Right ventricle myocardium superior (tissue), 1 donor: ENCODE measurements at regions not wholly inside any gene's neighbourhood (a gene's known extent, or its start where the extent isn't known, plus 50 kb on each side); places are given as distances from the start of the nearest gene placed in this dataset.
"Not testable (repeated sequence)": the region's sequence is repeated elsewhere in the genome, so short reads cannot be mapped to it uniquely, and the experiment has no call there.

Experiments used
- ATAC-seq: fragments of 200-7000 bp; cut with Tn5 transposase; one replicate; pipeline ENCODE4 v1.9.1; 2020; ENCODE audit warnings: mild to moderate bottlenecking; ENCODE audit not compliant: poor library complexity
- DNase-seq: peaks from one replicate; pipeline ENCODE4 v3.0.0-alpha.2; 2020
- intact Hi-C: fragments of 100-400 bp; cut with DNase I; formaldehyde crosslinking; loops from one replicate; pipeline ENCODE4 v1.11.2; 2022
- donor health status: DM: no; HTN: yes; CAD: no; lungs with severe emphysema.

GRCh38 chrX:1880884-1881817 is 266.3 kb downstream of the ASMT start:
- intact Hi-C loops, DNase-seq, ATAC-seq: not testable (repeated sequence)

GRCh38 chrX:1883772-1884171 is 268.9 kb downstream of the ASMT start:
- intact Hi-C loops = no loop called here
- DNase-seq (no peak), ATAC-seq (no peak)

- DNase-seq = no peak
- ATAC-seq = no peak
- intact Hi-C loops = no loop called here
Measured at GRCh38 chrX:1884446-1884845, 269.6 kb downstream of the ASMT start.

- no peak for ATAC-seq
- DNase-seq = no peak
- intact Hi-C loops = no loop called here
Measured at GRCh38 chrX:1885116-1885515, 270.3 kb downstream of the ASMT start.

- DNase-seq, intact Hi-C loops, ATAC-seq: not testable (repeated sequence)
Measured at GRCh38 chrX:1888305-1888704, 273.4 kb downstream of the ASMT start.

GRCh38 chrX:1894026-1894294 is 279.1 kb downstream of the ASMT start:
- intact Hi-C loops = no loop called here
- DNase-seq = no peak
- ATAC-seq = no peak

GRCh38 chrX:1894740-1895139 is 279.9 kb downstream of the ASMT start:
- ATAC-seq = no peak
- DNase-seq = no peak
- intact Hi-C loops = no loop called here

- no peak for DNase-seq
- intact Hi-C loops = no loop called here
- ATAC-seq = no peak
Measured at GRCh38 chrX:1895583-1895982, 280.7 kb downstream of the ASMT start.

- no peak for DNase-seq
- intact Hi-C loops = no loop called here
- ATAC-seq = no peak
Measured at GRCh38 chrX:1899841-1900240, 285.0 kb downstream of the ASMT start.

- DNase-seq (no peak), ATAC-seq (no peak)
- intact Hi-C loops = no loop called here
Measured at GRCh38 chrX:1902901-1903235, 288.0 kb downstream of the ASMT start.

- DNase-seq (no peak), ATAC-seq (no peak)
- intact Hi-C loops = no loop called here
Measured at GRCh38 chrX:1903236-1903935, 288.5 kb downstream of the ASMT start.

GRCh38 chrX:1904663-1905218 is 289.9 kb downstream of the ASMT start:
- ATAC-seq = no peak
- intact Hi-C loops = no loop called here
- no peak for DNase-seq

GRCh38 chrX:1906028-1906427 is 291.2 kb downstream of the ASMT start:
- no peak for ATAC-seq
- DNase-seq = no peak
- intact Hi-C loops = no loop called here

GRCh38 chrX:1908996-1909395 is 294.1 kb downstream of the ASMT start:
- ATAC-seq, DNase-seq, intact Hi-C loops: not testable (repeated sequence)

- DNase-seq (no peak), ATAC-seq (no peak)
- intact Hi-C loops = no loop called here
Measured at GRCh38 chrX:1909419-1910206, 294.8 kb downstream of the ASMT start.

- DNase-seq = no peak
- no peak for ATAC-seq
- intact Hi-C loops = no loop called here
Measured at GRCh38 chrX:1910207-1910470, 295.3 kb downstream of the ASMT start.

GRCh38 chrX:1911401-1912128 is 296.7 kb downstream of the ASMT start:
- intact Hi-C loops = no loop called here

GRCh38 chrX:1912193-1912592 is 297.3 kb downstream of the ASMT start:
- intact Hi-C loops = no loop called here
- no peak for DNase-seq
- no peak for ATAC-seq

More at GRCh38 chrX:1911401-1912128, 296.7 kb downstream of the ASMT start:
- DNase-seq (no peak), ATAC-seq (no peak)
